B cell (primary cell): ENCODE measurements at regions not wholly inside any gene's neighbourhood (a gene's known extent, or its start where the extent isn't known, plus 50 kb on each side); places are given as distances from the start of the nearest gene placed in this dataset.

Experiments
- CTCF ChIP-seq: fragments of 200-600 bp; IDR thresholded peaks from one replicate; pipeline ENCODE4 v1.8.0; 2022; ENCODE audit warnings: antibody characterized with exemption, mild to moderate bottlenecking
- EZH2 ChIP-seq: IDR thresholded peaks from 2 replicates; pipeline ENCODE4 v1.6.1; 2012; ENCODE audit warnings: borderline replicate concordance, low read depth, mild to moderate bottlenecking, moderate library complexity, low read length; ENCODE audit not compliant: insufficient read depth, poor library complexity, severe bottlenecking

DNA sequence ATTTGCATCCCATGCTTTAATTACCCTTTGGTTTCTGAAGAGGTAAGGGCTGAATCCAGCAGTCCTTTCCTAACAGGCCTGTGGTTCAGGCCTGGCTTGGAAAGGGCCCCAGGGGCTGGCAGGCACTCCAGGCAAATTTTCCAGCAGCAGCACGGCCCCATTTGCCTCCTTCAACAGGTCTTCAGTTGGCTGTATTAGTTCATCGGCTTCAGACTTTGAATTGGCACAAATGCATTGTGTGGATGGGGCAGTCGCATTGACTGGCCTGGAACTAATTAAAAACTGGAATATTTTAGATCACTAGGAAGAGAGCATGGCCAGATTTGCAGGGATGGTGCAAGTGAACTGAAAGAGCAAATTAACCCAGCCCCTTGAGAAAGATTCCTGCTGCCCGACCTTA, 207.8 kb upstream of the MCTP2 start:
- TF ChIP-seq CTCF = no peak
- no peak for TF ChIP-seq EZH2
